ENCODE measurements at regions not wholly inside any gene's neighbourhood (a gene's known extent, or its start where the extent isn't known, plus 50 kb on each side); places are given as distances from the start of the nearest gene placed in this dataset.
A peak's percentile ranks its signal among the peaks of the same experiment; 100 is the strongest.

DNA sequence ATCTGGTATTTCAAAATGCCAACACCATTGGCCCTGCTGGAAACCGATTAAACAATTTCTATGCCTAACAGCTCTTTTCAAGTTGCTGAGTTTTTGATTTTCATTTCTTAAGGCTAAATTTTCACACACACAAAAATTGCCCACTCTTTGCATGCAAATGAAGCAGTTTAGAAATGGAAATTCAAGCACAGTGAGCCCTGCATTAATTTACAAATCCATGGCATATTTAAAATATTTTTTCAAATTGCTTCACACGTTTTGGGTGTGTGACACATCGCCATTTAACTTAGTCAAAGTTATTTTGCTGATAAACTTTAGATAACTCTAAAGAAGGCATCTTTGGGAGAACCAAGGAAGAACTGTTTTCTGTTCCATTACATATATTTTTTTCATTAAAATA lies 184.8 kb downstream of the TXNL1 start:
- Histone ChIP-seq H3K79me2 (ENCODE audit: control insufficient read depth, insufficient read depth, low read length) (no peaks in the 10 kb centered on the region), H3K4me2 (ENCODE audit: low read length) (no peak overlapping the region), H2BK15ac (replicated peaks; ENCODE audit: low read depth) (no peak overlapping the region), H3K4me1 (ENCODE audit: control insufficient read depth, low read depth, low read length) (no peaks in the 10 kb centered on the region), H3K4me3 (ENCODE audit: low read length) (no peak overlapping the region), H3K23ac (ENCODE audit: low read length) (no peak overlapping the region), H3K79me1 (ENCODE audit: low read length) (no peaks in the 10 kb centered on the region), H3K36me3 (ENCODE audit: control insufficient read depth, insufficient read depth, low read length) (no peaks in the 10 kb centered on the region), H4K8ac (ENCODE audit: low read depth, low read length) (no peak overlapping the region), H4K5ac (ENCODE audit: low read length) (no peak overlapping the region), H3K9ac (ENCODE audit: low read length) (no peak overlapping the region), H3K56ac (ENCODE audit: low read length) (no peak overlapping the region), H3K4ac (ENCODE audit: low read depth, low read length) (no peak overlapping the region), H2BK120ac (ENCODE audit: low read depth, low read length) (no peak overlapping the region), H3K18ac (ENCODE audit: low read length) (no peak overlapping the region), H3K27ac (ENCODE audit: low read depth, low read length) (peak overlapping the region; percentile 17), H3K27me3 (ENCODE audit: insufficient read depth, low read length, poor library complexity) (no peaks in the 10 kb centered on the region), H2AK5ac (ENCODE audit: low read length) (no peak overlapping the region), H2BK5ac (ENCODE audit: low read length) (no peak overlapping the region)
- DNase-seq = no peak
- WGBS (ENCODE audit: extremely low coverage, insufficient coverage, low lambda C conversion rate) = no CpG with 5 or more reads among the region's 3 CpGs

DNA sequence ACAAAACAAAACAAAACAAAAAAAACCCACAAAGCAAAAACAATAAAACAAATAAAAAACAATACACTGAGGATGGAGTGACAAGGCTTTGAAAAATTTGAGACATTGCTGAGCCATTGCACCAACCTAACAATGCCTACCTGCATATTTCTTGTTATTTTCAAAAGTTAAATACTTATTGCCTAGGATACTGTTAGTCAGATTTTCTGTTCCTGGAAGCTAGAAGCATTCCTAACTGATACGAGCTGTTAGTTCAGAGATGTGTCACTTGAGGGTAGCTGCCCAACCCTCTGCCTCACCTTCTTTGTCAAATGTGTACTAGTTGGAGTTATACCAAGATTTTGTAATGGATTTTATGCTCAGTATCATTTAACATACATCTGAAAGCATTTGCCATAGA lies 187.2 kb downstream of the TXNL1 start:
- Histone ChIP-seq H3K4me1 (ENCODE audit: control insufficient read depth, low read depth, low read length) (no peaks in the 10 kb centered on the region), H3K23ac (ENCODE audit: low read length) (no peak overlapping the region), H3K9ac (ENCODE audit: low read length) (no peak overlapping the region), H3K4me2 (ENCODE audit: low read length) (no peak overlapping the region), H3K27ac (ENCODE audit: low read depth, low read length) (no peak overlapping the region), H2BK5ac (ENCODE audit: low read length) (no peak overlapping the region), H3K56ac (ENCODE audit: low read length) (no peak overlapping the region), H3K4ac (ENCODE audit: low read depth, low read length) (no peak overlapping the region), H3K4me3 (ENCODE audit: low read length) (no peak overlapping the region), H3K27me3 (ENCODE audit: insufficient read depth, low read length, poor library complexity) (no peaks in the 10 kb centered on the region), H3K79me2 (ENCODE audit: control insufficient read depth, insufficient read depth, low read length) (no peaks in the 10 kb centered on the region), H4K8ac (ENCODE audit: low read depth, low read length) (no peak overlapping the region), H3K79me1 (ENCODE audit: low read length) (no peaks in the 10 kb centered on the region), H2BK15ac (replicated peaks; ENCODE audit: low read depth) (no peak overlapping the region), H3K36me3 (ENCODE audit: control insufficient read depth, insufficient read depth, low read length) (no peaks in the 10 kb centered on the region), H2AK5ac (ENCODE audit: low read length) (no peak overlapping the region), H2BK120ac (ENCODE audit: low read depth, low read length) (no peak overlapping the region), H4K5ac (ENCODE audit: low read length) (no peak overlapping the region), H3K18ac (ENCODE audit: low read length) (no peak overlapping the region)
- WGBS (ENCODE audit: extremely low coverage, insufficient coverage, low lambda C conversion rate) = no CpG with 5 or more reads among the region's 1 CpG
- DNase-seq = no peak

GRCh38 chr18:56448751-56449150 lies 189.6 kb downstream of the TXNL1 start:
- Histone ChIP-seq H3K36me3 (ENCODE audit: control insufficient read depth, insufficient read depth, low read length) (no peaks in the 10 kb centered on the region), H4K5ac (ENCODE audit: low read length) (no peak overlapping the region)

DNA sequence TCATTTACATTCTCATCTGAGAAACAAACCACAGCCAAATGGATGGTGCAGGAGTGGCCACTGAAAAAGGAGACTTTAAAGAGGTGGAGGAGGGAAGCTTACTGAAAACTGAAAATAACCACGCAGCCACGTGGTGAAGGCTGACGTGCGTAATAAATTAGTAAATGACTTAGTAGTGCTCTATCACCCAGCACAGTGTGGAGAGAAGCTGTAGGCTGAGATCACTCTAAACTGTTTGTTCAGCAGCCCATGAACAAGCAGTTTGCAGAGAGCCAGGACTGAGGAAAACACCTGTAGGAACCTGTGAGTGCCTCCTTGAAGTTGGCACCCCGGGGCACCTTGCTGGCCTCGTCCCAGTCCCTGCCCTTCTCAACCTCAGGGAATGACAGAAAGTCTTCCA lies 193.0 kb downstream of the TXNL1 start:
- Histone ChIP-seq H3K4ac (ENCODE audit: low read depth, low read length) (no peak overlapping the region), H3K27me3 (ENCODE audit: insufficient read depth, low read length, poor library complexity) (no peaks in the 10 kb centered on the region), H4K8ac (ENCODE audit: low read depth, low read length) (no peak overlapping the region), H3K18ac (ENCODE audit: low read length) (no peak overlapping the region), H3K27ac (ENCODE audit: low read depth, low read length) (no peak overlapping the region), H2BK15ac (replicated peaks; ENCODE audit: low read depth) (no peak overlapping the region), H3K9ac (ENCODE audit: low read length) (no peak overlapping the region), H3K79me1 (ENCODE audit: low read length) (no peaks in the 10 kb centered on the region), H3K4me3 (ENCODE audit: low read length) (no peak overlapping the region), H3K23ac (ENCODE audit: low read length) (no peak overlapping the region), H3K4me1 (ENCODE audit: control insufficient read depth, low read depth, low read length) (no peaks in the 10 kb centered on the region), H3K79me2 (ENCODE audit: control insufficient read depth, insufficient read depth, low read length) (no peaks in the 10 kb centered on the region), H3K4me2 (ENCODE audit: low read length) (no peak overlapping the region), H2BK5ac (ENCODE audit: low read length) (no peak overlapping the region), H2BK120ac (ENCODE audit: low read depth, low read length) (no peak overlapping the region), H3K56ac (ENCODE audit: low read length) (no peak overlapping the region), H3K36me3 (ENCODE audit: control insufficient read depth, insufficient read depth, low read length) (no peaks in the 10 kb centered on the region), H2AK5ac (ENCODE audit: low read length) (no peak overlapping the region), H4K5ac (ENCODE audit: low read length) (no peak overlapping the region)
- no peak for DNase-seq
- WGBS (ENCODE audit: extremely low coverage, insufficient coverage, low lambda C conversion rate) = no CpG with 5 or more reads among the region's 6 CpGs

More at GRCh38 chr18:56448751-56449150, 189.6 kb downstream of the TXNL1 start:
- Histone ChIP-seq H3K4me2 (ENCODE audit: low read length) (no peak overlapping the region), H2BK15ac (replicated peaks; ENCODE audit: low read depth) (no peak overlapping the region), H3K4me1 (ENCODE audit: control insufficient read depth, low read depth, low read length) (no peaks in the 10 kb centered on the region), H3K27me3 (ENCODE audit: insufficient read depth, low read length, poor library complexity) (no peaks in the 10 kb centered on the region), H3K56ac (ENCODE audit: low read length) (no peak overlapping the region), H4K8ac (ENCODE audit: low read depth, low read length) (no peak overlapping the region), H2BK5ac (ENCODE audit: low read length) (no peak overlapping the region), H2BK120ac (ENCODE audit: low read depth, low read length) (no peak overlapping the region), H3K9ac (ENCODE audit: low read length) (no peak overlapping the region), H3K18ac (ENCODE audit: low read length) (no peak overlapping the region), H3K4me3 (ENCODE audit: low read length) (no peak overlapping the region), H2AK5ac (ENCODE audit: low read length) (no peak overlapping the region), H3K27ac (ENCODE audit: low read depth, low read length) (no peak overlapping the region), H3K79me2 (ENCODE audit: control insufficient read depth, insufficient read depth, low read length) (no peaks in the 10 kb centered on the region), H3K79me1 (ENCODE audit: low read length) (no peaks in the 10 kb centered on the region), H3K4ac (ENCODE audit: low read depth, low read length) (no peak overlapping the region), H3K23ac (ENCODE audit: low read length) (no peak overlapping the region)
- DNase-seq = no peak
- no CpG with 5 or more reads among the region's 5 CpGs for WGBS (ENCODE audit: extremely low coverage, insufficient coverage, low lambda C conversion rate)

DNA sequence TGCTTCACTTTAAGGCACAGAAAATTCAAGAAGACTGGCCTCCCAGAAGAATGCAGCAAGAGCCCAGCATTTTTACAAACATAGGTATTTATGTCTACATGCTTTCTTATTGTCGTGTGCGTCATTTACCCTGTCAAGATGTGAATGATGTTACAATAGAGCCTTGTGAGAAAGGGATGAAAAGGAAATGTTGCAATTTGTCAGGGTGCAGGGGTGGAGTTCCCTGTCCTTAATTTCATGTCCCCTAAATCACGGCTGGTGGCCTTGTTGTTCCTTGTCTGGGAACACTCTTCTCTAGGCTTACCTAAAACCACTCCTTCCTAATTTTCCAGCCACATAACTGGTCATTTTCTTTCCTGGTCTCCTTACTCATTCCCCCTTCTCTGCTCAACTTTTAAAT lies 194.2 kb downstream of the TXNL1 start:
- Histone ChIP-seq H3K4me2 (ENCODE audit: low read length) (no peak overlapping the region), H2BK15ac (replicated peaks; ENCODE audit: low read depth) (no peak overlapping the region), H3K9ac (ENCODE audit: low read length) (no peak overlapping the region), H3K79me2 (ENCODE audit: control insufficient read depth, insufficient read depth, low read length) (no peaks in the 10 kb centered on the region), H3K27ac (ENCODE audit: low read depth, low read length) (no peak overlapping the region), H3K27me3 (ENCODE audit: insufficient read depth, low read length, poor library complexity) (no peaks in the 10 kb centered on the region), H3K4me1 (ENCODE audit: control insufficient read depth, low read depth, low read length) (no peaks in the 10 kb centered on the region), H2AK5ac (ENCODE audit: low read length) (no peak overlapping the region), H2BK120ac (ENCODE audit: low read depth, low read length) (no peak overlapping the region), H3K4ac (ENCODE audit: low read depth, low read length) (no peak overlapping the region), H3K79me1 (ENCODE audit: low read length) (no peaks in the 10 kb centered on the region), H4K8ac (ENCODE audit: low read depth, low read length) (no peak overlapping the region), H3K4me3 (ENCODE audit: low read length) (no peak overlapping the region), H3K23ac (ENCODE audit: low read length) (no peak overlapping the region), H4K5ac (ENCODE audit: low read length) (no peak overlapping the region), H3K36me3 (ENCODE audit: control insufficient read depth, insufficient read depth, low read length) (no peaks in the 10 kb centered on the region), H3K18ac (ENCODE audit: low read length) (no peak overlapping the region), H2BK5ac (ENCODE audit: low read length) (no peak overlapping the region), H3K56ac (ENCODE audit: low read length) (no peak overlapping the region)
- no CpG with 5 or more reads among the region's 3 CpGs for WGBS (ENCODE audit: extremely low coverage, insufficient coverage, low lambda C conversion rate)
- DNase-seq = no peak

DNA sequence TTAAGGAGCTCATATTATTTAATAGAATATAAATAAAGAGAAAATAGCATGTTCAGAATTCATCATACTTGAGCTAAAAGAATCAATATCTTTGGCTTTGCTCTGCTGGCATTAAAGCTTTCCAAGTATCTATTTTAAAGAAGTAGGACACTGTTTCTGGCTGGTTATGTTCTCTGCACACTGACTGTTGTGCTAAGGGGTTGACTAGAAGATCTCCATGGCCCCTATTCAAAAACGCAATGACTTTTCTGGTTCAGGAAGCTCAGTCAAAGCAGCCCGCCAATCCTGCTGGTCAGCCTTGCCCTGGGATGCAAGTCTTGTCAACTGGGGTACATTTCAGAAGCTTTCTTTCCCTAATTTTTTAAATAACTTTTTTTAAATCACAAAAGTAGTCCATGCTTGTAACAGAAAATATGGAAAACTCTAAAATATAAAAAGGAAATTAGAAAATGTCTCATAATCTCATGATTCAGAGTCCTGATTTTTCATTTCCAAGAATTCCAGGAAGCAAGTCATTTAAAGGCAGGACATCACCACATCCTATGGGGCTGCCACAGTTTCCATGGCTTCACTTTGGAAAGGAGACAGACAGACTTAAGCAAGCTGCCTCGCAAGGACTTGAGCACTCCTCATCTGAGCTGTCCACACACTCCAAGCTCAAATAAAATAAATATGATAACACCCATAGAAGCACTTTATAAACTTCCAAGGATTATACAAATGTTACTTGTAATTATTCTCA lies 195.1 kb downstream of the TXNL1 start:
- H3K4me3 ChIP-seq (ENCODE audit: low read length) = no peak overlapping the region
- H3K27me3 ChIP-seq (ENCODE audit: insufficient read depth, low read length, poor library complexity) = no peaks in the 10 kb centered on the region
- H3K18ac ChIP-seq (ENCODE audit: low read length) = no peak overlapping the region
- no peaks in the 10 kb centered on the region for H3K4me1 ChIP-seq (ENCODE audit: control insufficient read depth, low read depth, low read length)
- WGBS (ENCODE audit: extremely low coverage, insufficient coverage, low lambda C conversion rate) = no CpG with 5 or more reads among the region's 3 CpGs
- no peaks in the 10 kb centered on the region for H3K79me1 ChIP-seq (ENCODE audit: low read length)
- no peaks in the 10 kb centered on the region for H3K36me3 ChIP-seq (ENCODE audit: control insufficient read depth, insufficient read depth, low read length)
- no peak overlapping the region for H3K9ac ChIP-seq (ENCODE audit: low read length)
- H2BK15ac ChIP-seq (replicated peaks; ENCODE audit: low read depth) = no peak overlapping the region
- no peak overlapping the region for H2BK5ac ChIP-seq (ENCODE audit: low read length)
- no peak overlapping the region for H4K8ac ChIP-seq (ENCODE audit: low read depth, low read length)
- H3K56ac ChIP-seq (ENCODE audit: low read length) = no peak overlapping the region
- no peak overlapping the region for H2AK5ac ChIP-seq (ENCODE audit: low read length)
- no peaks in the 10 kb centered on the region for H3K79me2 ChIP-seq (ENCODE audit: control insufficient read depth, insufficient read depth, low read length)
- H4K5ac ChIP-seq (ENCODE audit: low read length) = no peak overlapping the region
- no peak overlapping the region for H3K27ac ChIP-seq (ENCODE audit: low read depth, low read length)
- DNase-seq = no peak
- no peak overlapping the region for H2BK120ac ChIP-seq (ENCODE audit: low read depth, low read length)
- no peak overlapping the region for H3K4me2 ChIP-seq (ENCODE audit: low read length)
- H3K4ac ChIP-seq (ENCODE audit: low read depth, low read length) = no peak overlapping the region
- H3K23ac ChIP-seq (ENCODE audit: low read length) = no peak overlapping the region
